ENCODE measurements at regions not wholly inside any gene's neighbourhood (a gene's known extent, or its start where the extent isn't known, plus 50 kb on each side); places are given as distances from the start of the nearest gene placed in this dataset.

- TF ChIP-seq CTCF (IDR thresholded peaks at IDR 0.05 in 4 of 5, conservative IDR thresholded peaks at IDR 0.05 in 1 of 5) (no peak), POLR2A (IDR thresholded peaks at IDR 0.05) (no peak)
Measured at GRCh38 chr6:137678451-137678850, 184.3 kb upstream of the OLIG3 start.
